ENCODE measurements at regions not wholly inside any gene's neighbourhood (a gene's known extent, or its start where the extent isn't known, plus 50 kb on each side); places are given as distances from the start of the nearest gene placed in this dataset.

DNA sequence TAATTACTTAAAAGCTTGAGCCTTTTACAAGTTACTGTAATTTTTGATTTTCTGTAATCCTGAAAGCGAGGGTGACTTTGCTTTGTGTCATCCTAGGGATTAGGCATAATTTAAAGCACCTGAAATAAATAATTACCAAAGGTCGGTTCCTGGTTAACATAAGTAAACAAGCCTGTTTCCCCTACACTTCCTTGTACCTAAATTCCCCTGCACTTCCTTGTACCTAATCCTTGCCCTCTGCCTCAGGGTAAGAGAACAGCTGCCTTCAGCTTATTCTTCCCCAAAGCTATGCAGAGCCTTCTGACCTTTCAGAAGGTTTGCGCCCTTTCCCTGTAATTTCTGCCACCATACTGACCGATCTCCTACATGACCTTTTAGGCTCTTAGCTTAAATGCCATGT, 166.1 kb upstream of the PDE5A start:
- TF ChIP-seq, protein P1, sequence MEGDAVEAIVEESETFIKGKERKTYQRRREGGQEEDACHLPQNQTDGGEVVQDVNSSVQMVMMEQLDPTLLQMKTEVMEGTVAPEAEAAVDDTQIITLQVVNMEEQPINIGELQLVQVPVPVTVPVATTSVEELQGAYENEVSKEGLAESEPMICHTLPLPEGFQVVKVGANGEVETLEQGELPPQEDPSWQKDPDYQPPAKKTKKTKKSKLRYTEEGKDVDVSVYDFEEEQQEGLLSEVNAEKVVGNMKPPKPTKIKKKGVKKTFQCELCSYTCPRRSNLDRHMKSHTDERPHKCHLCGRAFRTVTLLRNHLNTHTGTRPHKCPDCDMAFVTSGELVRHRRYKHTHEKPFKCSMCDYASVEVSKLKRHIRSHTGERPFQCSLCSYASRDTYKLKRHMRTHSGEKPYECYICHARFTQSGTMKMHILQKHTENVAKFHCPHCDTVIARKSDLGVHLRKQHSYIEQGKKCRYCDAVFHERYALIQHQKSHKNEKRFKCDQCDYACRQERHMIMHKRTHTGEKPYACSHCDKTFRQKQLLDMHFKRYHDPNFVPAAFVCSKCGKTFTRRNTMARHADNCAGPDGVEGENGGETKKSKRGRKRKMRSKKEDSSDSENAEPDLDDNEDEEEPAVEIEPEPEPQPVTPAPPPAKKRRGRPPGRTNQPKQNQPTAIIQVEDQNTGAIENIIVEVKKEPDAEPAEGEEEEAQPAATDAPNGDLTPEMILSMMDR (IDR thresholded peaks at IDR 0.05) = no peak
- TF ChIP-seq POLR2AphosphoS5 (IDR thresholded peaks at IDR 0.05; ENCODE audit: insufficient read depth in 1 of 2, low read depth in 1 of 2) = no peak
- no peak for TF ChIP-seq POLR2A (IDR thresholded peaks at IDR 0.05)

Data from vagina (tissue), 2 donors.